ENCODE measurements at regions not wholly inside any gene's neighbourhood (a gene's known extent, or its start where the extent isn't known, plus 50 kb on each side); places are given as distances from the start of the nearest gene placed in this dataset.

- ATAC-seq (ENCODE audit: low read depth) (no peak), DNase-seq (no peak)
- Histone ChIP-seq H3K9ac (ENCODE audit: low read length) (no peak overlapping the region), H3K79me2 (ENCODE audit: control insufficient read depth, insufficient read depth, low read length) (no peaks in the 10 kb centered on the region), H3K4me1 (ENCODE audit: control insufficient read depth in 2 of 2, insufficient read depth in 2 of 2, low read length in 2 of 2) (no peaks in the 10 kb centered on the region), H3K27me3 (replicated peaks in 1 of 4; ENCODE audit: control extremely low read depth in 1 of 4, control insufficient read depth in 3 of 4, insufficient read depth in 4 of 4, low read length in 3 of 4) (no peaks in the 10 kb centered on the region), H3K9me3 (ENCODE audit: control extremely low read depth in 1 of 3, control insufficient read depth in 2 of 3, insufficient read depth in 1 of 3, low read length in 2 of 3) (peaks cover 0 to 3% (median 0%) of the 10 kb centered on the region in 3 donors), H4K20me1 (ENCODE audit: control insufficient read depth, insufficient read depth, low read length, poor library complexity, severe bottlenecking) (no peaks in the 10 kb centered on the region), H3K4me2 (replicated peaks; ENCODE audit: low read depth, low read length, poor library complexity, severe bottlenecking) (no peak overlapping the region), H3K4me3 (ENCODE audit: control extremely low read depth in 1 of 5, extremely low read depth in 1 of 5, insufficient read depth in 1 of 5, low read depth in 2 of 5, low read length in 4 of 5) (no peak overlapping the region), H3K27ac (ENCODE audit: low read length in 2 of 2) (no peak overlapping the region), H3K36me3 (replicated peaks in 1 of 2; ENCODE audit: control extremely low read depth in 1 of 2, control insufficient read depth in 1 of 2, extremely low read depth in 1 of 2, insufficient read depth in 2 of 2, low read length in 1 of 2) (no peaks in the 10 kb centered on the region), H2AFZ (ENCODE audit: insufficient read depth, low read depth, low read length, poor library complexity, severe bottlenecking) (no peak overlapping the region)
- no peak for TF ChIP-seq CTCF (IDR thresholded peaks at IDR 0.05)
- no peak for TF ChIP-seq EZH2 (IDR thresholded peaks at IDR 0.05; ENCODE audit: borderline replicate concordance, insufficient read depth, low read depth, low read length, poor library complexity, severe bottlenecking)
- CTCF ChIA-PET: no interaction called here
- peaks cover 6% of the 10 kb centered on the region for H3K9me3 Mint-ChIP-seq (ENCODE audit: insufficient read depth)
- POLR2A ChIA-PET: no interaction called here
- 79% methylated on average over 2 of the region's 4 CpGs for WGBS (ENCODE audit: insufficient coverage)
- H3K4me3 Mint-ChIP-seq: no peak overlapping the region
- no peaks in the 10 kb centered on the region for H3K27me3 Mint-ChIP-seq
- intact Hi-C loops (cut with micrococcal nuclease): no loop called here
- no peaks in the 10 kb centered on the region for H3K4me1 Mint-ChIP-seq
- H3K27ac Mint-ChIP-seq: no peak overlapping the region
Measured at GRCh38 chr21:27077501-27077900, 110.6 kb upstream of the ADAMTS5 start.

- ATAC-seq (ENCODE audit: low read depth): no peak
- peaks cover 4% of the 10 kb centered on the region for H3K9me3 Mint-ChIP-seq (ENCODE audit: insufficient read depth)
- H3K27ac Mint-ChIP-seq: no peak overlapping the region
- no peak overlapping the region for H3K4me3 Mint-ChIP-seq
- no peaks in the 10 kb centered on the region for H3K4me1 Mint-ChIP-seq
- H3K27ac ChIP-seq (ENCODE audit: low read length in 2 of 2): no peak overlapping the region
- no peaks in the 10 kb centered on the region for H4K20me1 ChIP-seq (ENCODE audit: control insufficient read depth, insufficient read depth, low read length, poor library complexity, severe bottlenecking)
- intact Hi-C loops (cut with micrococcal nuclease): no loop called here
- no peaks in the 10 kb centered on the region for H3K79me2 ChIP-seq (ENCODE audit: control insufficient read depth, insufficient read depth, low read length)
- H3K36me3 ChIP-seq (replicated peaks in 1 of 2; ENCODE audit: control extremely low read depth in 1 of 2, control insufficient read depth in 1 of 2, extremely low read depth in 1 of 2, insufficient read depth in 2 of 2, low read length in 1 of 2): no peaks in the 10 kb centered on the region
- no peaks in the 10 kb centered on the region for H3K4me1 ChIP-seq (ENCODE audit: control insufficient read depth in 2 of 2, insufficient read depth in 2 of 2, low read length in 2 of 2)
- no peak overlapping the region for H3K4me3 ChIP-seq (ENCODE audit: control extremely low read depth in 1 of 5, extremely low read depth in 1 of 5, insufficient read depth in 1 of 5, low read depth in 2 of 5, low read length in 4 of 5)
- no peak overlapping the region for H3K4me2 ChIP-seq (replicated peaks; ENCODE audit: low read depth, low read length, poor library complexity, severe bottlenecking)
- DNase-seq: no peak
- ChIA-PET POLR2A (no interaction called here), CTCF (no interaction called here)
- no peak overlapping the region for H2AFZ ChIP-seq (ENCODE audit: insufficient read depth, low read depth, low read length, poor library complexity, severe bottlenecking)
- H3K9ac ChIP-seq (ENCODE audit: low read length): no peak overlapping the region
- no peaks in the 10 kb centered on the region for H3K27me3 Mint-ChIP-seq
- no peaks in the 10 kb centered on the region for H3K27me3 ChIP-seq (replicated peaks in 1 of 4; ENCODE audit: control extremely low read depth in 1 of 4, control insufficient read depth in 3 of 4, insufficient read depth in 4 of 4, low read length in 3 of 4)
- TF ChIP-seq EZH2 (IDR thresholded peaks at IDR 0.05; ENCODE audit: borderline replicate concordance, insufficient read depth, low read depth, low read length, poor library complexity, severe bottlenecking): no peak
- no peak for TF ChIP-seq CTCF (IDR thresholded peaks at IDR 0.05)
- H3K9me3 ChIP-seq (ENCODE audit: control extremely low read depth in 1 of 3, control insufficient read depth in 2 of 3, insufficient read depth in 1 of 3, low read length in 2 of 3): peaks cover 0 to 3% (median 0%) of the 10 kb centered on the region in 3 donors
Measured at GRCh38 chr21:27076025-27076424, 109.1 kb upstream of the ADAMTS5 start.
